ENCODE measurements at regions not wholly inside any gene's neighbourhood (a gene's known extent, or its start where the extent isn't known, plus 50 kb on each side); places are given as distances from the start of the nearest gene placed in this dataset.

GRCh38 chr1:229097356-229097755 is 173.6 kb upstream of the RAB4A start:
- TF ChIP-seq, protein P1, sequence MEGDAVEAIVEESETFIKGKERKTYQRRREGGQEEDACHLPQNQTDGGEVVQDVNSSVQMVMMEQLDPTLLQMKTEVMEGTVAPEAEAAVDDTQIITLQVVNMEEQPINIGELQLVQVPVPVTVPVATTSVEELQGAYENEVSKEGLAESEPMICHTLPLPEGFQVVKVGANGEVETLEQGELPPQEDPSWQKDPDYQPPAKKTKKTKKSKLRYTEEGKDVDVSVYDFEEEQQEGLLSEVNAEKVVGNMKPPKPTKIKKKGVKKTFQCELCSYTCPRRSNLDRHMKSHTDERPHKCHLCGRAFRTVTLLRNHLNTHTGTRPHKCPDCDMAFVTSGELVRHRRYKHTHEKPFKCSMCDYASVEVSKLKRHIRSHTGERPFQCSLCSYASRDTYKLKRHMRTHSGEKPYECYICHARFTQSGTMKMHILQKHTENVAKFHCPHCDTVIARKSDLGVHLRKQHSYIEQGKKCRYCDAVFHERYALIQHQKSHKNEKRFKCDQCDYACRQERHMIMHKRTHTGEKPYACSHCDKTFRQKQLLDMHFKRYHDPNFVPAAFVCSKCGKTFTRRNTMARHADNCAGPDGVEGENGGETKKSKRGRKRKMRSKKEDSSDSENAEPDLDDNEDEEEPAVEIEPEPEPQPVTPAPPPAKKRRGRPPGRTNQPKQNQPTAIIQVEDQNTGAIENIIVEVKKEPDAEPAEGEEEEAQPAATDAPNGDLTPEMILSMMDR (IDR thresholded peaks at IDR 0.05), result no peak
- Mint-ChIP-seq H3K4me3 (no peak overlapping the region), H3K36me3 (ENCODE audit: low read depth) (no peaks in the 10 kb centered on the region), H3K27me3 (ENCODE audit: insufficient read depth) (peaks cover 3% of the 10 kb centered on the region), H3K9me3 (peaks cover 34% of the 10 kb centered on the region), H3K27ac (no peak overlapping the region), H3K4me1 (ENCODE audit: low read depth) (no peaks in the 10 kb centered on the region)
- no peak for DNase-seq

- Mint-ChIP-seq H3K9me3 (peaks cover 33% of the 10 kb centered on the region), H3K27ac (no peak overlapping the region), H3K27me3 (ENCODE audit: insufficient read depth) (peaks cover 3% of the 10 kb centered on the region), H3K4me3 (no peak overlapping the region), H3K4me1 (ENCODE audit: low read depth) (no peaks in the 10 kb centered on the region), H3K36me3 (ENCODE audit: low read depth) (0 out of 2 replicates have a peak, but pooled peaks cover 2% of the 10 kb centered on the region)
- no peak for DNase-seq
- TF ChIP-seq, protein P1 (IDR thresholded peaks at IDR 0.05), result no peak
These were observed 172.6 kb upstream of the RAB4A start for GRCh38 chr1:229098361-229098760.

DNA sequence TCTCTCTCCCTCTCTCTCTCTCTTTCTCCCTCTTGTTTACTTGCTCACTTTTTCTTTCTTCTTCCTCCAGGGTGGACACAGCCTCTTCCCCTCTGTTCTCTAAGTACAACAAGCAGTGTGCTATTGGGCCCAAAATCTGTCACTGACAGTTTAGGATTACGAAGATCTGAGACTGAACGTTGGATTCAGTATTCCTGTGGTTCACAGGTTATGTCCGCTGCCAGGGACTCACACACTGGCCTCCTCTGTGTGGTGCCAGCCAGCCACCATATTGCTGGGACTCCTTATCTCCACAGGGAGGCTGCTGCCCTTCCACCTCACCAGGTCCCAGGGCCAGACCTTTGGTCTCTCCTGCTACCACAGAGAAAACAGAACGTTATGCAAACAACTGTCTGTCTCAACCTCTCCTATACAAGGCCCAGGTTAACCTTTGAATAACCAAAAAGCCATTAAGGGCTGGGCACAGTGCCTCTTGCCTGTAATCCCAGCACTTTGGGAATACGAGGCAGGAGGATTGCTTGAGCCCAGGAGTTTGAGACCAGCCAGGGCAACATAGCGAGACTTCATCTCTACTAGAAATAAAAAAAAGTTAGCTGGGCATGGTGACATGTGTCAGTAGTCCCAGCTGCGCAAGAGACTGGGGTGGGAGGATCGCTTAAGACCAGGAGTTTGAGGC is 171.9 kb upstream of the RAB4A start:
- Mint-ChIP-seq H3K9me3 (peaks cover 34% of the 10 kb centered on the region), H3K4me1 (ENCODE audit: low read depth) (no peaks in the 10 kb centered on the region), H3K27ac (no peak overlapping the region), H3K27me3 (ENCODE audit: insufficient read depth) (peaks cover 1% of the 10 kb centered on the region), H3K4me3 (no peak overlapping the region), H3K36me3 (ENCODE audit: low read depth) (0 out of 2 replicates have a peak, but pooled peaks cover 5% of the 10 kb centered on the region)
- TF ChIP-seq, protein P1 (IDR thresholded peaks at IDR 0.05), result no peak
- no peak for DNase-seq

DNA sequence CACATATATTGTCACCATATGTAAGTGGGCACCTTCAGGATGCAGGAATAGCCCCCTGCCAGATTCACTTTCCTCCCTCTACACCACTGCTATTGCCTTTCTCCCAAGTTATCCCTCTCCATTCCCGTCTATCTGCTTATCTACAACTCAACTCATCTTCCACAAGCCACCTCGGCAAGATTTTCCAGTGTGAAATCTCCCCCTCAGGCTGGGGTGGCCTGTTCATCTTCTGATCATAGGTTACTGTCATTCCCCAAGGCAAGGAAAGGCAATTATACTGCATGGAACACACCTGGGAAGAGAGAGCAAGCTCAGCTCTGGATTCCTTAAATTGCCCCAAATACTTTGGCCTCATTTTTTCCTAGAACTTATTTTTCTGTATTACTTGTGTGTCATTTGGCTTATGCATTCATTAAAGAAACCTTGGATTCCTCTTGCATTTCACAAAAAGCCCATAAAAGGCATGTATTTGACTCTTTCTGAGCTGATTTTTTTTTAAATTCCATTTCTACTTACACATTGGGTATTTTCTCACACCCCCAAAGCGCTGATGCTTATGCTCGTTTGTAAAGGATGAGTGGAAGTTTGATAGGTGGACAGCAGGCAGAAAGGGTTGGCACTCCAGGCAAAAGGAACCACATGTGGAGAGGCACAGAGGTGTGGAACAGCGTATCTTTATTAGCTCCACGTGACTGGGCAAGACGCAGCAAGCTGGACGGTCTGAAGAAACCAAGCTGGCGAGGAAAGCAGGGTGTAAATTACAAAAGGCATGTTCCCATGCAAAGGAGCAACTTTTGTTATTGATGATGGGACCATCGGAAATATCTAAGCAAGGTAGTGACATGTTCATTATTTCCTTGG is 169.7 kb upstream of the RAB4A start:
- H3K36me3 Mint-ChIP-seq (ENCODE audit: low read depth), result 0 out of 2 replicates have a peak, but pooled peaks cover 5% of the 10 kb centered on the region
- peaks cover 32% of the 10 kb centered on the region for H3K9me3 Mint-ChIP-seq
- H3K4me3 Mint-ChIP-seq, result no peak overlapping the region
- H3K27me3 Mint-ChIP-seq (ENCODE audit: insufficient read depth), result peaks cover 1% of the 10 kb centered on the region
- no peaks in the 10 kb centered on the region for H3K4me1 Mint-ChIP-seq (ENCODE audit: low read depth)
- TF ChIP-seq, protein P1 (IDR thresholded peaks at IDR 0.05), result no peak
- DNase-seq, result no peak
- no peak overlapping the region for H3K27ac Mint-ChIP-seq

DNA sequence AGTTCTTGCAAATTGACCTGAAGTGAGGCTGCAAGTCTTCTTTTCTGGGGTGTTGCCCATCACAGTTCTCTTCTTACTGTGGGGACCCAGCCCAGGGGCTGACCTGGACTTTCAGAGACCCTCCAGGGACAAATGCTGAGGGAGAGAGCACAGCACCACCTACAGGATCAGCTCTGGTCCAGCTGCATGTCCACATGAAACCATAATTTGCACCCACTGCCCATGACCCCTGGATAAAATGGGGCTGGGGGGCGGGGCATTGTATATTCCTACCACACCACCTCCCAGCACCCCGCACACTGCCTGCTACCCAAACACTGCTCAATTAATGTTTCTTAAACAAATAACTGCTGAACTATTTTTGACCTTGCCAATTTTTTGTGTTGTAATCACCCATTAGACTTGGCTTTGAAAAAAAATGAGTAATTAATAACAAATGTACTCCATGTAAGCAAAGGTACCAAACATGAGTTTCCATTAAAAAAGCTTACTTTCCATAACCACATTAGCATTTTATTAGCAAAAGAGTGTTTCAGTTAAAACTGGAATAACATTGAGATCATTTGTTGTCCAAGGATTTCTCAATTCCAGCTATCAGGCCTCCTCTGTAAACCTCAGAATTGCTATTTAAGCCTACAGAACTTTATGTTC is 168.0 kb upstream of the RAB4A start:
- Mint-ChIP-seq H3K36me3 (ENCODE audit: low read depth) (0 out of 2 replicates have a peak, but pooled peaks cover 5% of the 10 kb centered on the region), H3K4me1 (ENCODE audit: low read depth) (no peaks in the 10 kb centered on the region), H3K9me3 (peaks cover 43% of the 10 kb centered on the region), H3K27ac (no peak overlapping the region), H3K27me3 (ENCODE audit: insufficient read depth) (peaks cover under 1% of the 10 kb centered on the region), H3K4me3 (no peak overlapping the region)
- TF ChIP-seq, protein P1 (IDR thresholded peaks at IDR 0.05), result no peak; the same call in 1 of the 2 replicates
- DNase-seq, result no peak

All from HFFc6 (cell line).